HG03354 (cell line): ENCODE measurements at regions not wholly inside any gene's neighbourhood (a gene's known extent, or its start where the extent isn't known, plus 50 kb on each side); places are given as distances from the start of the nearest gene placed in this dataset.
"Not testable (repeated sequence)": the region's sequence is repeated elsewhere in the genome, so short reads cannot be mapped to it uniquely, and the experiment has no call there.

Experiments used
- ATAC-seq: cut with Tn5 transposase; IDR thresholded peaks from one replicate; pipeline ENCODE4 v1.9.1; 2021; ENCODE audit warnings: mild to moderate bottlenecking; ENCODE audit not compliant: unreplicated experiment, poor library complexity, severe bottlenecking

DNA sequence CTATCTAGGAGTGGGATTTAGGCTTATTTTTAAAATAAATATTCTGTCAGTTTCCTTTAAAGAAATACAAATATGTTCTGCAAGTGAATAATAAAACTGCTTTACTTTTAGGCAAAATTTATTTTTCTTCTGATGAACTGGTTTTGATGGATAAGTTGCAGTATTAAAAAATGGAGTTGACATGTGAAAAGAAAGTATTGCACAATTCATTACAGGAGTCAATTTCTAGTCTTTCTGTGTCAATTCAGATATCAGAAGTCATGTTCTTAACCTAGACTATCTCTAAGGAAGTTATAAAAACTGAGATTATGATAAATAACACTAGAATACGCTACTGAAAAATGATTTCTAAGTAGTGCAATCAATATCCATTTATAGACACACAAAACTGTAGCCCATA is 270.2 kb upstream of the TMPRSS15 start:
- no peak for ATAC-seq

GRCh38 chr21:18677632-18678031 is 274.0 kb upstream of the TMPRSS15 start:
- ATAC-seq: no peak

DNA sequence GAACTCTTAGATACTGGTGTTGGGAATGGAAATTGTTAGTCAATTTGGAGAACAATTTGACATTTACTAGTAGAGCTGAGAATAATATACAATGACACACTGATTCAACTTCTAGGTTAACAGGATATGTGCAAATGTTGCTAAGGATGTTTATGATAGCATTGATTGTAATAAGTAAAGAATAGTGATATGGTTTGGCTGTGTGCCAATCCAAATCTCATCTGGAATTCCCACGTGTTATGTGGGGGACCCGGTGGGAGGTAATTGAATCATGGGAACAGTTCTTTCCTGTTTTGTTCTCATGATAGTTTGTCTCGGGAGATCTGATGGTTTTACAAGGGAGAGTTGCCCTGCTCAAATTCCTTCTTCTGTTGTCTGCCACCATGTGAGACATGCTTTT is 302.4 kb upstream of the TMPRSS15 start:
- no peak for ATAC-seq

DNA sequence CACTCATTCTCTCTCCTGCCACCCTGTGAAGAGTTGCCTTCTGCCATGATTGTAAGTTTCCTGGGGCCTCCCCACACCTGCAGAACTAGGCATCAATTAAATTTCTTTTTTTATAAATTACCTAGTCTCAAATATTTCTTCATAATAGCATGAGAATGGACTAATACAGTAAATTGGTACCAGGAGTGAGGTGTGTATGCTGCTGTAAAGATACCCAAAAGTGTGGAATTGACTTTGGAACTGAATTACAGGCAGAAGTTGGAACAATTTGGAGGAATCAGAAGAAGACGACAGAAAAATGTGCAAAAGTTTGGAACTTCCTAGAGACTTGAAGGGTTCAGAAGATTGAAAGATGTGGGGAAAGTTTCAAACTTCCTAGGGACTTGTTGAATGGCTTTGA is 308.1 kb upstream of the TMPRSS15 start:
- ATAC-seq: no peak

DNA sequence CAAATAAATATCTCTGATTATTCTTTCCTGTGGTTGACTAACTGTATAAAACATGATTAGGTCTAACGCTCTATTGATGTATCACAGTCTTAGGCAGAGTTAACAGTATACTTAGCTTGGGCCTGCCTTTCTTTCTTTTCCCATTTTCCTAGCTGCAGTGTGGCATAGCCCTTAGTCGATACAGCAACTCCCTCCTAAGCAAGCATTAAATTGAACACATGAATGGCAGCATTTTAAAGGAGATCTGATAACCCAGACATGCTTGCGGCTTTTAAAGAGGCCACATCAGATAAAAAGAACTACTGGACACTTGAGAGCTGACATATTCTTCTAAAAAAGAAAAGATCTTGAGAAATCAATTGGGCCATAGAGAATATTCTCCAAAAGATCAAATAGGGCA is 312.0 kb upstream of the TMPRSS15 start:
- no peak for ATAC-seq

DNA sequence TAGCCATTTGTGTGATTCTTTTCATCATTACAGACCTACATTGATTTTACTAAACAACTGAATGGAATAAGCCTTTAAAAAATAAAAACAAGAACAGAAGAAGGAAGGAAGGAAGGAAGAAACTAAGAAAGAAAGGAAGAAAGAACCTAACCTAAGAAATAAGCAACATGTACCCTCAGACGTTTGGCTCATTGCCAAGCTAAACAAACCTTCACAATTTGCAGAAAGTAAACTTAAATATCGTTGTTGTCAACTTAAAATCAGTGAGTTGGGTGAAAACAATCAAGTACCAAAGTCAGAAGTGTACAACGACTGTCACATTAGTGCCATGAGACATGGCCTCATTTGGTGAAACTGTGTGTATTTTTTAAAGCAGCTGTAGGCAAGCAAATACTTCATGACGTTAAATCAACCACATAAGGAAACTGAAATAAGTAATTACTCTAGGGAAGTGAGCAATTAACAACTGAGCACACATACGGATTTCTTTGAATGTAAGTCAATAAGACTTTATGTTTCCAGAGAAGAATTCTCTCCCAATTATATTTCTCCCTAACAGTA is 313.1 kb upstream of the TMPRSS15 start:
- ATAC-seq: no peak

DNA sequence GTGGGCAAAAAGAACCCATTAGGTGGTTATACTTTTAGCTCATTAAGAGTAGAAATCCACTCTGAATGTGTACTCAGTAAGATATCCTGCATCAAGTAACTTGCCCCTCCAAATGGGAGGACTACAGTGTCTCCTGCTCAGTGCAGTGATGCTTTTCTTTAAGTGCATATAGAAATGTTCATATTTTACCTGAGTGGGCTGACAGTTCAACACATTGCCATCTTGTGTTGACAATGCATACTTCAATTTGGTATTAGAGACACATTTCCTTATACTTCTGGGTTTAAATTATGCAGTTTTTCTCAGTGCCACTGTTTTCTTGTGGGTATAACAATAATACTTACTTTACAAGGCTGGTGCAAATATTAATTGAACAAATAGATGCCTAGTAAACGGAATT is 318.6 kb upstream of the TMPRSS15 start:
- no peak for ATAC-seq

GRCh38 chr21:18723171-18723570 is 319.6 kb upstream of the TMPRSS15 start:
- no peak for ATAC-seq

DNA sequence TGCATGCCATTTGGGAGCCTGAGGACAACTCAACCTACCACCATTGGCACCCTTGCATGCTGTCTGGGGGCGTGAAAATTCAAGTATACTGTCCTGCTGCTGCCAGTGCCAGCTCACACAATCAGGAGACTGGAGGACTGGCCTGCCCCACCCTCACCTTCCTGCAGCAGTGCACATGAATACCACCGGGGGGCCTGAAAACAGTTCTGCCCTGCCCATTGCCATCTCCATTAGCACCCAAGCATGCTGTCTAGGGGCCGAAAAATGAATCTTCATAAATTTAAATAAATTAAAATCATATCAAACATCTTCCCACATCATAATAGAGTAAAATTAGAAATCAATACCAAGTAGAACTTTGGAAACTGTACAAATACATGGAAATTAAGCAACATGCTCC is 322.1 kb upstream of the TMPRSS15 start:
- ATAC-seq: no peak

GRCh38 chr21:18741954-18742353 is 338.4 kb upstream of the TMPRSS15 start:
- no peak for ATAC-seq

DNA sequence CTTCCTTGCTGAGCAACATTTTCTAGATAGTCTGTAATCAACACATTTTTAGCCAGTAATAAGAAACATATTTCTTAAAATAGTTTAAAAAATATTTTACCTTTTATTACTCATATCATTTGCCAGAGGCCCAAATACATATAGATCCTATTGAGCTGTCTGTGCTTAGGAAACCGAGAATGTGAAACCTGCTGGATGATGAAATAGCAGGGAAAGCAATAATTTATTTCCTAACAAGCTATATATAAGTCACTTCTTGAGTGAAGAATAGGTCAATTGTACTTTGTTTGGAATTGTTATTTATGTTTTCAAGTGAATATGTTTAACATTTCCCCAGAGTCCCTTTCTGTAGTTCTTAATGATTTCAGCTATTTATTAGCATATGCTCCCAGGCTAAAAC is 339.9 kb upstream of the TMPRSS15 start:
- ATAC-seq: no peak

- ATAC-seq: no peak
These were observed 341.3 kb upstream of the TMPRSS15 start for GRCh38 chr21:18744840-18745239.

- ATAC-seq: not testable (repeated sequence)
These were observed 349.3 kb upstream of the TMPRSS15 start for GRCh38 chr21:18752894-18753293.

DNA sequence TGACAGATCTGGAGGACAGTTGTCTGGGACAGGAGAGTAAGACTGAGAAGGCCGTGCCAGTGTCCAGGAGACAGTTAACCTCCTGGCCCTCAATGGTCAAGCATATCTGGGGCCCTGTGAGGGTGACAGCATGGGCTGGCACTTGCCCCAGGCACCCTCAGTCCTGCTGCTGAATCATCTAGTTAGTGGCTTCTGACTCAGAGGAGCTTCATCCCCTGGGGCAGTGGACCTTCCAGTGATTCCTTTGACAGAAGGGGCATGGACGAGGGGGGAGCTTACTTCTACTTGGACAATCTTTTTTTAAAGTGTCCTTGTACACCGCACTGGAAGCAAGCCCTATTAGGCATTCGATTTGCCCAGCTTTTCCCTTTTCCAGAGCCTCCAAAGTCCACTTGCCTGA is 352.7 kb upstream of the TMPRSS15 start:
- ATAC-seq: not testable (repeated sequence)

DNA sequence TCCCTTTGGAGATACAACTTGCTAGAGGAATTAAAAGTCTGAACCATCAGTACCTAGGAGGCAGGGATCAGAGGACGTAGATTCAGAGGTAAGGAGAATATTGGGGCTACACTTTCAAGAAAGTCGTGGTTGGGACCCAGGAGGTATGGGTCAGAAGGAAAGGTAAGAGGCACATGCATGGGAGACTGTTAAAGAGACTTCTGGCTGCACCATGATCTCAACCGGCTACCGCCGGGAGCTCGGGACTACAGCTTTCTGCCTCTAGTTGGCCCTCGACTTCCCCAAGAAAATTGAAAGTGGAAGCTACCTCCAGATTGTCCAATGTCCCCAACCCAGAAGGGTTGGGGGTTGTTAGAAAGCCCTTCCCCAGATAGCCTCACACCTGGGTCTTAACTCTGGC is 355.7 kb upstream of the TMPRSS15 start:
- no peak for ATAC-seq

- no peak for ATAC-seq
These were observed 356.2 kb upstream of the TMPRSS15 start for GRCh38 chr21:18759751-18760161.

DNA sequence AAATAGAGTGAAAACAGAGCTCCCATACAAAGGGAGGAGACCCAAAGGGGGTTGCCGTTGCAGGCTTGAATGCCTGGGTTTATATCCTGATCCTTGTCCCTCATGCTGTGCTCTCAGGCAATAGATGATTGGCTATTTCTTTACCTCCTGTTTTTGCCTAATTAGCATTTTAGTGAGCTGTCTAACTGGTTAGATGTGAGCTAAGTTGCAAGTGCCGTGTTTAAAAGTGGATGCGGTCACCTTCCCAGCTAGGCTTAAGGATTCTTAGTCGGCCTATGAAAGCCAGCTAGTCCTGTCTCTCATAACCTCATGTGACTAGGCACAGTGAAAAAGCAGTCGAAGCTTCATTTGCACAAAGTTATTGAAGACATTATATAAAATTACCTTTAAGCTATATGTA is 356.7 kb upstream of the TMPRSS15 start:
- no peak for ATAC-seq

- no peak for ATAC-seq
These were observed 361.1 kb upstream of the TMPRSS15 start for GRCh38 chr21:18764720-18765119.

DNA sequence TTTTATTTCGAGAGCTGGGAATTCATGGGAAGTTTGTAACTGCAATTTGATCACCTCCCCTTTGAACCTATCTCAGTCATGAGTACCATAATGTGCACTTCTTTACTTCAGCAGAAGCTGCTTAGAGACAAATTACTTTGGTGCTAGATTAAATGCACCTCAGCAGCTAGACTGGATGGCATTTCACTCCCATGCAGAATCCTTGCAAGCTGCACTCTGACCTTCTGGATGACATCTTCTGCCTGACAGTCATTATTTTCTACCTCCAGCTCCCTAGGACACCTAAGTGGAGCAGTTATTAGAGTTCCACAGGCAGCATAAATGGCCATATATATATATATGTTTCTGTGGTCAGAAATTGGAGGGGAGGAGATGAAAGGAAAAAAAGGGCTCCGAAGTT is 366.0 kb upstream of the TMPRSS15 start:
- no peak for ATAC-seq

- ATAC-seq: no peak
These were observed 368.3 kb upstream of the TMPRSS15 start for GRCh38 chr21:18771845-18772380.

GRCh38 chr21:18772404-18772803 is 368.8 kb upstream of the TMPRSS15 start:
- ATAC-seq: no peak

- no peak for ATAC-seq
These were observed 369.3 kb upstream of the TMPRSS15 start for GRCh38 chr21:18772897-18773296.
